NB4 (cell line): ENCODE measurements at regions not wholly inside any gene's neighbourhood (a gene's known extent, or its start where the extent isn't known, plus 50 kb on each side); places are given as distances from the start of the nearest gene placed in this dataset.

Experiments used
- DNase-seq: peaks from one replicate; pipeline ENCODE4 v3.0.0; 2010; ENCODE audit warnings: low read depth
- H3K4me3 ChIP-seq: one replicate; pipeline ENCODE4 v1.5.1; 2011; ENCODE audit warnings: mild to moderate bottlenecking, low read depth, low read length, moderate library complexity
- MYC ChIP-seq: IDR thresholded peaks from 2 replicates; pipeline ENCODE4 v1.6.1; 2011; ENCODE audit warnings: low read depth, low read length
- POLR2A ChIP-seq: IDR thresholded peaks from 2 replicates; pipeline ENCODE4 v1.6.1; 2011; ENCODE audit warnings: mild to moderate bottlenecking; ENCODE audit not compliant: insufficient read length; ENCODE audit errors: extremely low read depth
- TF ChIP-seq, protein P1 (sequence below): IDR thresholded peaks from one replicate; pipeline ENCODE4 v1.5.1; 2012; ENCODE audit warnings: low read depth, low read length
- TF ChIP-seq, protein P2 (sequence below): IDR thresholded peaks from 2 replicates; pipeline ENCODE4 v1.6.1; 2011; ENCODE audit warnings: low read depth, low read length

DNA sequence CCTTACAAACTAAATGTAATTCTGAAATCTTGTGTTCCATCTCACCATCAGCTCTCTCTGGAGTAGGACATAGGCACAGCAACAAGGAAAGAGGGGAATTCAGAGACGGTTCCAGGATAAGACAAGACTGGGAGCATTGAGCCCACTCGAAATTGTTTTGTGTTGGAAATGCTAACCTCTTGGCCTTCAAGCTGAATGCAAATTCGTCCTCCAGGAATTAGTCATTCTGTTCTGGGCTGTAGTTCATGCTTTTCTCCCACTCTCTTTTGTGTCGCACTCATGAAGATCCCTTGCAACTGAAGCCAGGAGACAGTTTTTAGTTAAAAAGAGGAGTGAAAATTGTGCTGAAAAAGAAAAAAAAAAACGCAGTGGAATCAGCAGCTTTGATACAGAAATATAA, 121.7 kb upstream of the SEMA6A start:
- TF ChIP-seq POLR2A: no peak
- TF ChIP-seq, protein P1, sequence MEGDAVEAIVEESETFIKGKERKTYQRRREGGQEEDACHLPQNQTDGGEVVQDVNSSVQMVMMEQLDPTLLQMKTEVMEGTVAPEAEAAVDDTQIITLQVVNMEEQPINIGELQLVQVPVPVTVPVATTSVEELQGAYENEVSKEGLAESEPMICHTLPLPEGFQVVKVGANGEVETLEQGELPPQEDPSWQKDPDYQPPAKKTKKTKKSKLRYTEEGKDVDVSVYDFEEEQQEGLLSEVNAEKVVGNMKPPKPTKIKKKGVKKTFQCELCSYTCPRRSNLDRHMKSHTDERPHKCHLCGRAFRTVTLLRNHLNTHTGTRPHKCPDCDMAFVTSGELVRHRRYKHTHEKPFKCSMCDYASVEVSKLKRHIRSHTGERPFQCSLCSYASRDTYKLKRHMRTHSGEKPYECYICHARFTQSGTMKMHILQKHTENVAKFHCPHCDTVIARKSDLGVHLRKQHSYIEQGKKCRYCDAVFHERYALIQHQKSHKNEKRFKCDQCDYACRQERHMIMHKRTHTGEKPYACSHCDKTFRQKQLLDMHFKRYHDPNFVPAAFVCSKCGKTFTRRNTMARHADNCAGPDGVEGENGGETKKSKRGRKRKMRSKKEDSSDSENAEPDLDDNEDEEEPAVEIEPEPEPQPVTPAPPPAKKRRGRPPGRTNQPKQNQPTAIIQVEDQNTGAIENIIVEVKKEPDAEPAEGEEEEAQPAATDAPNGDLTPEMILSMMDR: no peak
- TF ChIP-seq, protein P2, sequence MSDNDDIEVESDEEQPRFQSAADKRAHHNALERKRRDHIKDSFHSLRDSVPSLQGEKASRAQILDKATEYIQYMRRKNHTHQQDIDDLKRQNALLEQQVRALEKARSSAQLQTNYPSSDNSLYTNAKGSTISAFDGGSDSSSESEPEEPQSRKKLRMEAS: no peak
- no peak for TF ChIP-seq MYC
- no peak overlapping the region for H3K4me3 ChIP-seq
- DNase-seq: no peak

DNA sequence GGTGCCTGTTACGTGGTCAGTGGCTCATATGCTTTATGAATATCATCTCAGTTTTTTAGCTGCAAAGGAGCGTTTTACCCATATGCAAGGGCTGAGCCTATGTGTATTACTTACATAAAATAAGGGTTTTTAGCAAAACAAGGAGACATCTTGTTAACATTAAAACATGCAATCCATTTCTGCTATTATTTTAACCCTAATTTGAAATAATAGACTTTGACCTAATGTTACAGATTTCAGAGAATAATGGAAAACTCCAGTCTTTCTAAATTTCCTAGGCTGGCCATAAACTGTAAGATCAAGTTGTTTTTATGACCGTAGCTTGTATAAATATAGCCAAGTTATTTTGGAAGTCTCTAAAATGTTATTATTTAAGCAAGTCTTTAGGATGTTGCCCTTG, 121.1 kb upstream of the SEMA6A start:
- TF ChIP-seq, protein P2: no peak
- no peak for TF ChIP-seq MYC
- no peak for TF ChIP-seq POLR2A
- TF ChIP-seq, protein P1: no peak
- no peak overlapping the region for H3K4me3 ChIP-seq
- DNase-seq: no peak

DNA sequence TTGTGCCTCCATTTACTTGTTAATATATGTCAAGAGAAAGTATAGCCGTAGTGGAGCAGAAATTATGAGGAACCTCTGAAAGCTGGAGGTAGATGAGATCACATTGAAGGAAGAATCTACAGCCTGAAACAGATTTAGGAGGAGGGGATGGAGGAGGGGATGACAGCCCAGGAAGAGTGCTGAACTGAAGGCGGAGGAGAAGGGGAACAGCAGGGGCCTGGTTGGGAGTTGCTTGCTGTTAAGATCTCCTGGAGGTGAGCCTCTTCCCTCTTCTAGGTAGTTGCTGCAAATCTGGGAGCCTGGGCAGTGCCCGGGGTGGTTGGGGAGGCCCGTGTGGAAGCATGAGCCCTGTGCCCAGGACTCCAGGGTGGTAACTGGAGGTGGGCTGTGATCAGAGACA, 111.8 kb upstream of the SEMA6A start:
- no peak for DNase-seq
- H3K4me3 ChIP-seq: no peak overlapping the region
- TF ChIP-seq MYC: no peak
- no peak for TF ChIP-seq POLR2A
- TF ChIP-seq, protein P1: no peak
- TF ChIP-seq, protein P2: no peak

DNA sequence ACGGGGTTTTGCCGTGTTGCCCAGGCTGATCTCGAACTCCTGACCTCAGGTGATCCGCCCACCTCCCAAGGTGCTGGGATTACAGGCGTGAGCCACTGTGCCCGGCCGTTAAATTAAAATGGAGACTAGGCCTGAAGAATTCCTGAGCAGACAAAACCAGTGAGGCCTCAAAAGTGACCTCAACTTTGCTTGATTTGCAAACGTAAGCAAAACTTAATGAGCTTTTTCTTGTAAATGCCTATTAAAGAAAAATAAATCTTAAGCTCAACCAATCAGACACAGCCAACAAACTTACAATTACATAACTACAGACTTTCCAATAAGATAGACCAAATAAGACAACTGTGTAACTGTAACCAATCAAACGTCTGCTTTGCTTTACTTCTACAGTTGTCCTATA, 111.3 kb upstream of the SEMA6A start:
- DNase-seq: no peak
- TF ChIP-seq, protein P1: no peak
- no peak for TF ChIP-seq MYC
- no peak for TF ChIP-seq POLR2A
- TF ChIP-seq, protein P2: no peak
- no peak overlapping the region for H3K4me3 ChIP-seq

DNA sequence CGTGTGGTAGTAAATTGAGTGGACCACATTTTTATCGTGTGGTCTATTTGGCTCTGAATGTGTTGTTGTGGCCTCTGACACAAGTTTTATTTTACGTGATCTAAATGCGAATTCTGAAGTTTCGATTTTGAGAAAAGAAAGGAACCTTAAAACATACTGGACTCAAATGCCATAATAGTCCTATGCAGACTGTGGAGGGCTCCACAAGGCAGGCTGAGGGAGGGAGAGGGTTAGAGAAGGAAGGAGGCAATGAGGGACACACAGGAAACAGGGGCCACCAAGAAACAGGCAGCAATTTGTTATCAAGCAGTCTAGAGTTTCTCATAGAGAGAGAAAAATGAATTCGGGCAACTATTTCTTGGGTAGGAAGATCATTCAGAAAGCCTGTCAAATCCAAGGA, 110.4 kb upstream of the SEMA6A start:
- H3K4me3 ChIP-seq: no peak overlapping the region
- no peak for DNase-seq
- no peak for TF ChIP-seq POLR2A
- TF ChIP-seq MYC: no peak
- TF ChIP-seq, protein P2: no peak
- TF ChIP-seq, protein P1: no peak
